Common myeloid progenitor, CD34-positive (primary cell): ENCODE measurements at regions not wholly inside any gene's neighbourhood (a gene's known extent, or its start where the extent isn't known, plus 50 kb on each side); places are given as distances from the start of the nearest gene placed in this dataset.

Source experiments
- CTCF ChIA-PET: fragments of 350-600 bp; sonication (Branson Sonifier 250); formaldehyde crosslinking; loops from one replicate; lab custom pipeline; 2021; ENCODE audit warnings: antibody characterized with exemption; lab: Charles Lee
- POLR2A ChIA-PET: fragments of 350-600 bp; sonication (Branson Sonifier 250); formaldehyde crosslinking; loops from one replicate; lab custom pipeline; 2021; ENCODE audit warnings: antibody characterized with exemption; lab: Charles Lee
- DNase-seq, 3 donors: peaks; one replicate each; pipeline versions ENCODE4 v3.0.0 to v3.0.0-alpha.2; 2013
- H3K27ac ChIP-seq, 2 experiments: 1 replicate in 1 of 2; 2 replicates in 1 of 2; pipeline ENCODE4 v1.7.0; 2013; ENCODE audit warnings: inconsistent platforms in 2 of 2, low read length in 2 of 2, mild to moderate bottlenecking in 2 of 2, low read depth in 1 of 2, moderate library complexity in 1 of 2; ENCODE audit not compliant: severe bottlenecking in 2 of 2, insufficient read depth in 1 of 2, poor library complexity in 1 of 2
- H3K27me3 ChIP-seq, 5 experiments: replicated peaks in 2 of 5; 1 replicate in 3 of 5; 2 replicates in 2 of 5; pipeline versions ENCODE4 v1.6.1 to v1.7.0; 2013; ENCODE audit warnings: low read length in 4 of 5, mild to moderate bottlenecking in 2 of 5, moderate library complexity in 2 of 5, inconsistent platforms in 1 of 5; ENCODE audit not compliant: insufficient read depth in 5 of 5, control insufficient read depth in 4 of 5
- H3K36me3 ChIP-seq, 4 experiments: 1 replicate in 2 of 4; 2 replicates in 2 of 4; pipeline versions ENCODE4 v1.6.1 to v1.7.0; 2013; ENCODE audit warnings: low read length in 3 of 4, control low read depth in 1 of 4, mild to moderate bottlenecking in 1 of 4; ENCODE audit not compliant: control insufficient read depth in 4 of 4, insufficient read depth in 4 of 4
- H3K4me1 ChIP-seq, 4 experiments: 1 replicate in 3 of 4; 2 replicates in 1 of 4; pipeline versions ENCODE4 v1.6.1 to v1.7.1; 2013; ENCODE audit warnings: low read length in 3 of 4, mild to moderate bottlenecking in 3 of 4, control low read depth in 1 of 4, inconsistent platforms in 1 of 4, moderate library complexity in 1 of 4; ENCODE audit not compliant: control insufficient read depth in 4 of 4, insufficient read depth in 4 of 4; ENCODE audit errors: control extremely low read depth in 1 of 4
- H3K4me3 ChIP-seq, 7 experiments: 1 replicate in 4 of 7; 2 replicates in 3 of 7; pipeline versions ENCODE4 v1.5.1 to v1.7.0; 2013; ENCODE audit warnings: mild to moderate bottlenecking in 7 of 7, low read length in 6 of 7, moderate library complexity in 6 of 7, inconsistent platforms in 2 of 7, low read depth in 2 of 7, control low read depth in 1 of 7; ENCODE audit not compliant: insufficient read depth in 4 of 7, control insufficient read depth in 1 of 7; ENCODE audit errors: extremely low read depth in 1 of 7
- H3K9me3 ChIP-seq, 5 experiments: 1 replicate in 4 of 5; 2 replicates in 1 of 5; pipeline versions ENCODE4 v1.6.1 to v1.7.1; 2013; ENCODE audit warnings: low read length in 4 of 5, mild to moderate bottlenecking in 2 of 5, inconsistent platforms in 1 of 5, low read depth in 1 of 5, moderate library complexity in 1 of 5; ENCODE audit not compliant: control insufficient read depth in 4 of 5, insufficient read depth in 2 of 5; ENCODE audit errors: control extremely low read depth in 1 of 5
- WGBS: methylation state at CpG from one replicate; pipeline ENCODE4 v1.1.5; 2013; ENCODE audit not compliant: insufficient coverage; 5-methylcytosine and 5-hydroxymethylcytosine counted together

DNA sequence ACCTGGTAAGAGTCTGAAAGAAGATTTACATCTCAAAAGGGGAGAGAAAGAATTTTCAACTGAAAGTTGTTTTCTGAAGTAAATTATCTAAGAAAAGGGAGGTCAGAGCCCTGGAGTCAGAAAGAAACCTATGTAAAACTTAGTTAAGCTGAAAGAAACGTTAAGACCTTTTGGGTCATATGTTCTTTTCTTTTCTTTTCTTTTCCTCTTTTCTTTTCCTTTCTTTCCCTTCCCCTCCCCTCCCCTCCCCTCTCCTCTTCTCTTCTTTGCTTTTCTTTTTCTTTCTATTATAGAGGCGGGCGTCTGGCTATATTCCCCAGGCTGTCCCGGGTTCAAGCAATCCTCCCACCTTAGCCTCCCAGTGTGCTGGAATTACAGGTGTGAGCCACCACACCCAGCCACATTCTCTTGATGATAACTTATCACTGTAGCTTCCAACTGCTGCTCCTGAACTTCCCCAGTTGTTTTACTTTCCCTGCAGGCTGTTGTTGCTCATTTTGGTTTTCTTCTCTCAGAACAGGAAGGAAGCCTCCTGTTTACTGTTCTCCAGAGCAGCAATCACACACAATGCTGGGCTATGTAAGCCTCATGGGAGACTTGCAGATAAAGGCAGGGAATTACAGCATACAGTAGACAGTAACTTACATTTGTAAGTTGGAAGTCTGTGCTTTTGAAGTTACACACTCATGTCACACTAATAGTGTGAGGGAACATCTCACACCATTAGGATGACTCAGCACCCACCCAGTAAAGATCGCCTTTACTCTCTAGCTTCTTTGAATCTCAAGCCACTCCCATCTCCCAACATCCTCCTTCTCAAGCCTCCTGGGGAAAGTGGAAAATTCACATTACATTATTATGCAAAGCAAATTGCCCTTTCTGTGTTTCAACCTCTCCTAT is 2216.6 kb upstream of the WWC1 start:
- Histone ChIP-seq H3K9me3 (no peaks in the 10 kb centered on the region), H3K4me3 (no peak overlapping the region), H3K27me3 (no peaks in the 10 kb centered on the region), H3K4me1 (no peaks in the 10 kb centered on the region), H3K27ac (no peak overlapping the region), H3K36me3 (no peaks in the 10 kb centered on the region)
- CTCF ChIA-PET: no interaction called here
- POLR2A ChIA-PET: no interaction called here
- DNase-seq: no peak
- 11% methylated on average over 1 of the region's 5 CpGs for WGBS

DNA sequence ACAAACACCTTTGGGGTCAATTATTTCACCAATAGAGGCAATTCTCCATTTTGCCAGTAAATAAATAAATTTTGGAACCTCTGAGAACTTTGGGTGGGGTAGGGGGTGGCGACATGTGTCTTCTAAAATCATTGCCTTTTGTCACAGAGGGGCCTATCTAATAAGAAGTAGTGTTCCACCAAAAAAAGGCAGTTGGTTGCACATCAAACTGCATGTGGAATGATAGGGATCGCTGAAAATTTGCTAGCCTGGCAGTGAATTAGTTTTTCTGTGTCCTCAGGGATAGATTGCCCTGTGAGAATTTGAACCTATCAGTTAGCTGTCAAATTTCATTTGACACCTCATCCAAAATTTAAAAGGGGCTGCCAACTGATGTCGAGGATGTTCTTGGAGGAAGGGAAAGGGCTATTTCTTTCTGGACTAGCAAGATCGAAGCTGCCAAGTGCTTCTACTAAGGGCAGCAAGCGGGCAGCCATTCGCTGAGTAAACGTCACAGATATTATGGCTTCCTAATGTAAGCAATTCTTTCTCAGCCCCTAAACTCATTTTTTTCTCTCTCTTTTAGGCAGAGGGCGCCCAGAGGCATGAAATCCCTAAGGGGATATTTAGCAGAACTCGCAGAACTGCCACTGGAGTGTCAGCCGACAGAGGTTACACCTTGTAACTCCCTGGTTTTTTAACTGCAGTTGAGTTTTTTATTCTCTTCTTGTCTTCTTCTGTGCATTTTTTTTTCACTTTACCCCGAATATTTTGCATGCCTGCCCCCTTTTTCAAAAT is 2208.1 kb upstream of the WWC1 start:
- ChIA-PET CTCF (no interaction called here), POLR2A (no interaction called here)
- no peak overlapping the region for H3K27ac ChIP-seq
- no peaks in the 10 kb centered on the region for H3K4me1 ChIP-seq
- H3K36me3 ChIP-seq: no peaks in the 10 kb centered on the region
- no peaks in the 10 kb centered on the region for H3K9me3 ChIP-seq
- 49% methylated on average over 9 of the region's 11 CpGs for WGBS
- DNase-seq: no peak
- no peak overlapping the region for H3K4me3 ChIP-seq
- no peaks in the 10 kb centered on the region for H3K27me3 ChIP-seq

DNA sequence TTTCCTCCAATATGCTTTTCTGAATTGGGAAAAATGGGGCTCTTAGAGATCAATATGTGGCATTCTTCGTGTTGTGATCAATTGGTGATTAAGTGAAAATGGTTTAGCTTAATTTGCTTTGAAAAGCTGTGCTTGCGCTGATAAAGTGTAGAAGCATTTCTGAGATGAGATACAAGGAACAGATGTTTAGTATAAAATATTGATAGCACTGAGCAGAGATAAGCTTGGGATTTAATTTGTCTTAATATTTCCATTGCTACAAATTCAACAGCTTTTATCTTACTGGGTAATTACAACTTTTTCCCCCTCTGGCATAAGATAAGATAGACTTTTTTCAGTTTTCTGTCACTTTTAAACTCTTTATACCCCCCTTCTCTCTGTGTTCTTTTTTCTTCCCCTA is 2204.9 kb upstream of the WWC1 start:
- CTCF ChIA-PET: no interaction called here
- POLR2A ChIA-PET: no interaction called here

DNA sequence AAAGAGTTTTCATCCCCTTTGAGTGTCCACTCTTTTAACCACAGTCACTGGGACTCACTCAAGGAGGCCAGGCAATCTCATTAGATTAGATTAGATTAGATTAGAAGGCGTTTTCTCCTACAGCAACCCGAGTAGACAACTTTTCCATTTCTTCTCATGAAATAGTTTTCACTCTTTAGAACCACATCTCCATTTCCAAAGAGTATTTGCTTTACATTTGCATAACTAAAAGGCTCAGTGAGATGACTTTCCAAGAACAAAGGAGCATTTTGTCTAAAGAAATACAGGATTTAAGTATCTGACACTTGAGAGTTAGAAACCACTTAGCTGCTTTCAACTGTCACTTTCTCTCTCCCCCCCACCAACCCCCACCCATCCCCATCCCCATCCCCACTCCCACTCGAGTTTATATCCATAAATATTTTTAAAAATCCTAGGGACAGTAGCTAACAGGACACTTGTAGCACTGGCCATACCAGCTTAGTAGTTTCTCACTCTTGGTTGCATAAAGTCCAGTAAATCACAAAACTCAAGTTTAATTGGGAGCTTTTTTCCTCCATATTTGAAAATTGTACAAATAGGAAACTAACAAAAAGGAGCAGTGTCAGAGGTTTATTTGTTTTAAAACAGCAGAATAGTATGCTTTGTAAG is 2202.9 kb upstream of the WWC1 start:
- H3K4me1 ChIP-seq: no peaks in the 10 kb centered on the region
- no peak overlapping the region for H3K27ac ChIP-seq
- no peaks in the 10 kb centered on the region for H3K36me3 ChIP-seq
- no peak for DNase-seq
- POLR2A ChIA-PET: no interaction called here
- no peak overlapping the region for H3K4me3 ChIP-seq
- no peaks in the 10 kb centered on the region for H3K9me3 ChIP-seq
- 42% methylated on average over 2 of the region's 3 CpGs for WGBS
- CTCF ChIA-PET: no interaction called here
- H3K27me3 ChIP-seq: no peaks in the 10 kb centered on the region

More for the DNA sequence above, 2204.9 kb upstream of the WWC1 start:
- Histone ChIP-seq H3K4me3 (no peak overlapping the region), H3K36me3 (no peaks in the 10 kb centered on the region), H3K27ac (no peak overlapping the region), H3K4me1 (no peaks in the 10 kb centered on the region), H3K9me3 (no peaks in the 10 kb centered on the region), H3K27me3 (no peaks in the 10 kb centered on the region)
- WGBS: 88% methylated on average over 2 of the region's 2 CpGs
- DNase-seq: no peak

DNA sequence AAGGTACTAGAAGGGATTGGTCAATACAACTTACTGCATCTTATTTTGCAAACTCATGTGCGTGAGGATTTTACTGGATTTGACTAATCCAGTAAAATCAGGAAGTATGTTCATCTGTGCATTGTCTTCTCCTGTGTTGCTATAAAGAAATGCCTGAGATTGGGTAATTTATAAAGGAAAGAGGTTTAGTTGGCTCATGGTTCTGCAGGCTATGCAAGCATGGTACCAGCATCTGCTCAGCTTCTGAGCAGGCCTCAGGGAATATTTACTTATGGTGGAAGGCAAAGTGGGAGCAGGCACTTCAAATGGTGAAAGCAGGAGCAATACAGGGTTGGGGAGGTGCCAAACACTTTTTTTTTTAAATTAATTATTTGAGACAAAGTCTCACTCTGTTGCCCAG is 2199.5 kb upstream of the WWC1 start:
- Histone ChIP-seq H3K36me3 (no peaks in the 10 kb centered on the region), H3K9me3 (no peaks in the 10 kb centered on the region), H3K4me1 (no peaks in the 10 kb centered on the region), H3K27ac (no peak overlapping the region), H3K27me3 (no peaks in the 10 kb centered on the region), H3K4me3 (no peak overlapping the region)
- DNase-seq: no peak
- ChIA-PET POLR2A (no interaction called here), CTCF (no interaction called here)
- WGBS: no CpG with 5 or more reads among the region's 1 CpG

DNA sequence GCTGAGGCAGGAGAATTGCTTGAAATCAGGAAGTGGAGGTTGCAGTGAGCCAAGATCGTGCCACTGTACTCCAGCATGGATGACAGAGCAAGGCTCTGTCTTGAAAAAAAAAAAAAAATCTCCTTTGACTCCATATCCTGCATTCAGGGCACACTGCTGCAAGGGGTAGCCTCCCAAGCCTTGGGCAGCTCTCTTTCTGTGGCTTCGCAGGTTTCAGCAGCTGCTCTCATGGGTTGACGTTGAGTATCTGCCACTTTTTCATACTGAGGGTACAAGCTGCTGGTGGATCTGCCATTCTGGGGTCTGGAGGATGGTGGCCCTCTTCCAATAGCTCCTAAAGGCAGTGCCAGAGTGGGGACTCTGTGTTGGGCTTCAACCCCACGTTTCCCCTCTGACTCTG is 2198.1 kb upstream of the WWC1 start:
- DNase-seq: no peak
- 86% methylated on average over 1 of the region's 4 CpGs for WGBS
- Histone ChIP-seq H3K36me3 (no peaks in the 10 kb centered on the region), H3K4me1 (no peaks in the 10 kb centered on the region), H3K27ac (no peak overlapping the region), H3K9me3 (no peaks in the 10 kb centered on the region), H3K27me3 (no peaks in the 10 kb centered on the region), H3K4me3 (no peak overlapping the region)
- CTCF ChIA-PET: no interaction called here
- POLR2A ChIA-PET: no interaction called here

DNA sequence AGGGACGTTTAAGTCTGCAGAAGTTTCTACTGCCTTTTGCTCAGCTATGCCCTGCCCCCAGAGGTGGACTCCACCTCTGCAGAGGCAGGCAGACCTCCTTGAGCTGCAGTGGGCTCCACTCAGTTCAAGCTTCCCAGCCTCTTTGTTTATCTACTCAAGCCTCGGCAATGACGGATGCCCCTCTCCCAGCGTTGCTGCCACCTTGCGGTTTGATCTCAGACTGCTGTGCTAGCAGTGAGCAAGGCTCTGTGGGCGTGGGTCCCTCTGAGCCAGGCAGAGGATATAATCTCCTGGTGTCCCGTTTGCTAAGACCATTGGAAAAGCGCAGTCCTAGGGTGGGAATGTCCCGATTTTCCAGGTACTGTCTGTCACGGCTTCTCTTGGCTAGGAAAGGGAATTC is 2188.5 kb upstream of the WWC1 start:
- ChIA-PET CTCF (no interaction called here), POLR2A (no interaction called here)
- Histone ChIP-seq H3K27me3 (no peaks in the 10 kb centered on the region), H3K36me3 (no peaks in the 10 kb centered on the region), H3K4me3 (no peak overlapping the region), H3K27ac (no peak overlapping the region), H3K4me1 (no peaks in the 10 kb centered on the region), H3K9me3 (no peaks in the 10 kb centered on the region)
- WGBS: 90% methylated on average over 10 of the region's 10 CpGs
- DNase-seq: no peak
